Left cardiac atrium (tissue), 4 donors: ENCODE measurements at regions not wholly inside any gene's neighbourhood (a gene's known extent, or its start where the extent isn't known, plus 50 kb on each side); places are given as distances from the start of the nearest gene placed in this dataset.
"Not testable (repeated sequence)": the region's sequence is repeated elsewhere in the genome, so short reads cannot be mapped to it uniquely, and the experiment has no call there.

Experiments
- ATAC-seq, 2 donors: fragments of 200-7000 bp; cut with Tn5 transposase; one replicate each; pipeline ENCODE4 v1.9.1; 2020; ENCODE audit warnings: mild to moderate bottlenecking in 2 of 2, moderate library complexity in 2 of 2
- DNase-seq: peaks from one replicate; pipeline ENCODE4 v3.0.0-alpha.2; 2020
- intact Hi-C, 2 donors: fragments of 100-400 bp; cut with DNase I; formaldehyde crosslinking; loops; one replicate each; pipeline versions ENCODE4 v1.14.1 to v1.15.1; 2022 to 2023
- donor health status: DM: no; HTN: yes; CAD: no.
- donor health status: DM: no; HTN: yes; CAD: no; lungs with severe emphysema.
- donor health status: DM: yes; HTN: yes; CAD: no.
- donor health status: Dilated cardiomyopathy.

- intact Hi-C loops = no loop called here
These were observed 50.2 kb upstream of the TP53I11 start for GRCh38 chr11:45000918-45001317.

GRCh38 chr11:45001466-45002165 lies 50.9 kb upstream of the TP53I11 start:
- intact Hi-C loops = no loop called here
- no peak for DNase-seq
- peak; percentile 74 to 79 for ATAC-seq

More at GRCh38 chr11:45000918-45001317, 50.2 kb upstream of the TP53I11 start:
- ATAC-seq (peak; percentile 63 to 80), DNase-seq (no peak)

GRCh38 chr11:45005106-45005505 lies 54.4 kb upstream of the TP53I11 start:
- no peak for ATAC-seq

DNA sequence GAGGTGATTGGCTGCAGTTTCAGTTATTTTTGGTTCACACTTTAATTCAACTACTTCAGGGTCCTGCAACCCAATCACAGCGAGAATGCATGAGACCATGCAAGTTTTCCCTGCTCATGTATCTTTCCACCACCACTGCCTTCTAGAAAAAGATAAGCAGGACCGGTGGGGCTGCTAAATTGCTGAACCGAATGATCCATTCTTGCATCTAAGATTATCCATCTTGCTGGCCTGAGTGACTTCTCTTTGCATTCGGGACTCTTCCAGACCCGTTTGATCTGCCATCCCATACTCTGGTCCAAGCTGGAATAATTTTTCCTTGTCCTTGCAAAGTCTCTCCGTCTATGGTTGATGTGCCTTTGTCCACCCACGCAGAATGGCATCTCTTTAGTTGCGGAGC lies 56.3 kb upstream of the TP53I11 start:
- no peak for DNase-seq
- ATAC-seq = no peak
- intact Hi-C loops = no loop called here

More at GRCh38 chr11:45005106-45005505, 54.4 kb upstream of the TP53I11 start:
- no peak for DNase-seq
- intact Hi-C loops = no loop called here

GRCh38 chr11:45015983-45016382 lies 65.3 kb upstream of the TP53I11 start:
- DNase-seq, ATAC-seq, intact Hi-C loops: not testable (repeated sequence)

DNA sequence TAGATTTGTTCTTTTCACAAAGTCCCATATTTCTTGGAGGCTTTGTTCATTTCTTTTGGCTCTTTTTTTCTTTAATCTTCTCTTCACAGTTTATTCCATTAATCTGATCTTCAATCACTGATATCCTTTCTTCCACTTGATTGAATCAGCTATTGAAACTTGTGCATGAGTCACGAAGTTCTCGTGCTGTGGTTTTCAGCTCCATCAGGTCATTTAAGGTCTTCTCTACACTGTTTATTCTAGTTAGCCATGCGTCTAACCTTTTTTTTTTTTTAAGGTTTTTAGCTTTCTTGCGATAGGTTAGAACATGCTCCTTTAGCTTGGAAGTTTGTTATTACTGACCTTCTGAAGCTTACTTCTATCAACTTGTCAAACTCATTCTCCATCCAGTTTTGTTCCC lies 65.8 kb upstream of the TP53I11 start:
- intact Hi-C loops, ATAC-seq, DNase-seq: not testable (repeated sequence)

- no peak for ATAC-seq
- intact Hi-C loops = no loop called here
- no peak for DNase-seq
These were observed 66.6 kb upstream of the TP53I11 start for GRCh38 chr11:45017329-45017728.

GRCh38 chr11:45021001-45021400 lies 70.3 kb upstream of the TP53I11 start:
- intact Hi-C loops = no loop called here
- DNase-seq = no peak

DNA sequence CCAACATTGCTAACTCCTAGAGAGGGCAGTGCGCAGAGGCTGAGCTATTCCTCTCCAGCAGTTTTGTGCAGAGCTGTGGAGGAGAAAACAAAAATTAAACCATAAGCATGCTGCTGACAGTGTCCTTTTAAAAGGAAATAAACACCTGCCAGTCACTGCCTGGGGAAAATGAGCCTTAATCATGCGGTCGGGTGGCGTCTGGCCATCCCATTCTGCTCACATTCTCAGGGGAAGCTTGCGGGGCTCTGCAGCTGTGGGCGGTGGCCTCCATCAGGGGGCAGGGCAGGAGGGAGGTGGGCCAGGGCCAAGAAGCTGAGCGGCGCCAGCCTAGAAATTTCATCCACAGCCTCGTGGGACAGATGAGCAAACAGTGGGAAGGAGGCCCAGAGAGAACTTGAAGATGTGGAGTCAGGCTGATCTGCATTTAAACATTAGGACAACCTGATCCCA lies 71.0 kb upstream of the TP53I11 start:
- ATAC-seq = peak; percentile 86
- intact Hi-C loops = no loop called here
- peak; percentile 76 for DNase-seq

More at GRCh38 chr11:45021001-45021400, 70.3 kb upstream of the TP53I11 start:
- ATAC-seq = no peak

DNA sequence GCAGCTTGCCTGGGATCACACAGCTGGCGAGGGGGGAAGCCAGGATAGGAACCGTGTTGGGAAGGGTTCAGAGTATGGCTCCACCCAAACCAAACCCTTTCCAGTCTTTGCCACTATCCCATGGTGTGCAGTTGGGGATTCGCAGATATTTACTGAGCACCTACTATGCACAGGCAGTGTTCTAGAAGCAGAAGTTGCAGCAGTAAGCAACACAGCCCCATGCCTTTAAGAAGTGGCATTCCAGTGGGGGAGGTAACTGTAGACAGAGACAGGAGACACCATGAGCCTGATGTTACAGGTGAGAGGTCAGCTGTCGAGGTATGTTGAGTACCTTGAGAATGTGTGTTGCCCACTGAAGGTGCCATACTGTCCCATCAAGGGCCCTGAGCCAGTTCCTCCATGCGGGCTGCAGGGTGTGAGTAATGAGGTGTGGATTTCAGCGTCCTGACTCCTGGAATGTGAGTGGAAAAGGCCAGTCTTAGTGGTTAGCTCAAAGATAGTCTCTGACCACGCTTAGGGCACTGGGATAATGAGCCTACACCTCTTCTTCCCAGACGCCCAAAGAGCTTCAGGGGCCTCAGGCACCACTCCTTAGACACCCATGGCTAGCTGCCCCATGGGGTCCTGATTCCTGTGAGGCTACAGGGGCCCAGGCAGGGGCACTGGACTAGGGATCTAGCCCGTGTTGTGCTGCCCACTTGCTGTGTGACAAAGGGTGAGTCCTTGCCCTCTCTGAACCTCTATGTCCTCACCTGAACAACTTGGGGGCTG lies 71.8 kb upstream of the TP53I11 start:
- DNase-seq = no peak

DNA sequence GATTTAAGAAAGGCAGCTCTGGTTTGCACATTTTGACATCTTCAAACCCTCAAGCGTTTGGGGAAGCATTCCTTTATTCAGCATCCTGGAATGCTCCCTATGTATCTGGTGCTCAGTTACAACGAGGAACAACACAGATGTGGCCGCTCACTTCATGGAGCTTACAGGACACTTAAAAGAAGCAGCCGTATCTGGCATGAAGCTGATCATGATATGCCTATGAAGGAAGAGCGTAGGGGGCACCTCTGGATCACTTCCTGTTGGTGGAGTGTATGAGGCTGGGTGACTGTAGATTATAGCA lies 72.3 kb upstream of the TP53I11 start:
- DNase-seq (no peak), ATAC-seq (no peak)
- intact Hi-C loops = no loop called here

More for the DNA sequence above, 71.8 kb upstream of the TP53I11 start:
- peak in 1 of 2 donors; percentile 51 for ATAC-seq
- intact Hi-C loops = no loop called here

GRCh38 chr11:45024316-45024715 lies 73.6 kb upstream of the TP53I11 start:
- intact Hi-C loops = no loop called here
- DNase-seq = no peak
- ATAC-seq = no peak

DNA sequence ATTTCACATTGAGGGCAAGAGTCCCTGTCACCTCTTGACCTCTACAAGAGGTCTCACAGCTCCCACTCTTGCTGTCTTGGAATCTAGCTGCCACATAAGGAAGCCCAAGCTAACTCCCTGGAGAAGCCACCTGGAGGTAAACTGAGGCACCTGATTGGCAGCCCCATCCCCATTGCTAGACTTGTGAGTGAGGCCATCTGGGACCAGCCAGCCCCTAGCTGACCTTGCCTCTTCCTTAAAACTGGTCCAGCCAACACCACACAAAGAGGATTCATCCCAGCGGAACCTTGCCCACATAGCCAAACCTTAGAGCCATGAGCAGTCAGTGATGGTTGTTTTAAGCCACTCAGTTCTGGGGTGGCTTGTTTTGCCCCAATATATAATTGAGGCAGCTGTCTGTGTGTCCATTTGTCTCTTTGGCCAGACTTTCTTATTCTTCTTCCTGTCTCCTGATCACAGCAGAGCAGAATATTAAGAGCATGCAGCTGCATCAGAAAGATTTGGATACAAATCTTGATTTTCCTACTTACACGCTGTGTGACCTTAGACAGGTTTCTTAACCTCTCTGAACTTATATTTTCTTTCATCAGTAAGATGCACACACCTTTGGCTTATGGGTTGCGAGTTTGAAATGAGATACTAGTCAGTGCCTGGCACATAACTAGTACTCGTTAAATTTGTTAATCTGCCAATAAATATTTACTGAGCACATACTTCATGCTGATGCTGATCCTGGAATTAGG lies 74.3 kb upstream of the TP53I11 start:
- intact Hi-C loops = no loop called here
- no peak for DNase-seq

DNA sequence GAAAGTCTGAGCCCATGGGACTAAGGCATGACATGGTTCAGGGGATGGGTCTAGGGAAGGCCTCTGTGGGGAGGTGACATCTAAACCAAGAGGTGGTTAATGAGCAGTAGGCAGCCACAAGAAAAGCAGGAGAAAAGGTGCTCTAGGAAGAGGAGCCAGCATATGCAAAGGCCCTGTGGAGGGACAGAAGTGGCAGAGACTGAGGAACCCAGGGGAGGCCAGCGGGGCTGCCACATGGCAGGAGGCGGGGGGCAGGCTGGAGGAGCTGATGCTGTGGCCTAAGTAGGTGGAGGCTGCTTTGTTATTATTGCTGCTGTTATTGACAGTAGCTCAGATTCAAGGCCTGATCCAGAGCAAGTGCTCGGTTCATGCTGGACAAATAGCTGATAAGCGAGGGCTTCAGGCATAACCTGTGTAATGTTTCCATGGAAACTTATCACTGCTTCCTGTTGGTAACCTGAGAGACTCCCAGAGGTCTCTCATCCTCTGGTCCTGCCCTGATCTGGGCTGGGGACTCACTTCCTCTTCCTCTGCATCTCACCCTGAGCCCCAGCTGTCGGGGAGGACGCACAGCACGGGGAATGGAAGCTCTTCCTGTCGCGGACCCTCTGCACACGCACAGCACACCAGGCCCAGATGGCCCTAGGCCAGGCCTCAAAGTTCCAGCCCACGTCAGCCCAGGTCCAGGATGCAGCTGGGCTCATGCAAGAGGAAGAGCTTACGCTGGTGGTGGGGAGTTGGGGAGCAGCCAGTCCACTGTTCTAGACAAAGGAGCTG lies 75.2 kb upstream of the TP53I11 start:
- ATAC-seq = peak; percentile 60 to 67
- intact Hi-C loops = no loop called here
- peak; percentile 53 for DNase-seq

More for the DNA sequence above, 74.3 kb upstream of the TP53I11 start:
- ATAC-seq = no peak

GRCh38 chr11:45026835-45027234 lies 76.2 kb upstream of the TP53I11 start:
- ATAC-seq (no peak), DNase-seq (no peak)
- intact Hi-C loops = no loop called here

DNA sequence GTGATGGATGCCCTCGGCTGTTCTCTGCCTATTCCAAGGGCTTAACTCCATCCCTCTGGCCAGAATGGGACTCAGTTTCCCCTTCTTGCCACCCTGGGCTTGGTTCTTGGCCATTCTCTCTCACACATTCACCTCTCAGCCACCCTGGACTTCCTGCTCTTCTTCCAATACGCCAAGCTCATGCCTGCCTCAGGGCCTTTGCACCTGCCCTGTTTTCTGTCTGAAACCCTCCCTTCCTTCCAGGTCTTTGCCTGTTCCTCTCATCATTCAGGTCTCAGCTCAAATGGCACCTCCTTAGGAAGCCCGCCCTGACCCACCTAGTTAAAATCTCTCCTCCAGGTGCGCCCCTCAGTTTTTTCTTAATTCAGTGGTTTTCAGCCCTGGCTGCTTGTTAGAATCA lies 76.6 kb upstream of the TP53I11 start:
- intact Hi-C loops = no loop called here
- no peak for DNase-seq
- no peak for ATAC-seq

GRCh38 chr11:45028911-45029682 lies 78.4 kb upstream of the TP53I11 start:
- ATAC-seq (no peak), DNase-seq (no peak)
- intact Hi-C loops = no loop called here

GRCh38 chr11:45030778-45031177 lies 80.1 kb upstream of the TP53I11 start:
- DNase-seq (no peak), ATAC-seq (no peak)
- intact Hi-C loops = no loop called here
